GM18511 (cell line): ENCODE measurements at regions not wholly inside any gene's neighbourhood (a gene's known extent, or its start where the extent isn't known, plus 50 kb on each side); places are given as distances from the start of the nearest gene placed in this dataset.

ENCODE experiments used
- ATAC-seq: cut with Tn5 transposase; IDR thresholded peaks from one replicate; pipeline ENCODE4 v1.9.1; 2021; ENCODE audit warnings: mild to moderate bottlenecking, moderate library complexity; ENCODE audit not compliant: unreplicated experiment

GRCh38 chr6:44630125-44631028 is 242.9 kb downstream of the CDC5L start:
- no peak for ATAC-seq

- no peak for ATAC-seq
Observed at GRCh38 chr6:44631968-44632367, 244.5 kb downstream of the CDC5L start.

GRCh38 chr6:44634321-44634720 is 246.8 kb downstream of the CDC5L start:
- ATAC-seq, result no peak

- no peak for ATAC-seq
Observed at GRCh38 chr6:44635486-44635885, 248.0 kb downstream of the CDC5L start.

- ATAC-seq, result no peak
Observed at GRCh38 chr6:44636561-44637248, 249.2 kb downstream of the CDC5L start.

- no peak for ATAC-seq
Observed at GRCh38 chr6:44641344-44642031, 254.0 kb downstream of the CDC5L start.

- no peak for ATAC-seq
Observed at GRCh38 chr6:44642349-44642748, 254.8 kb downstream of the CDC5L start.

- ATAC-seq, result no peak
Observed at GRCh38 chr6:44642870-44643522, 255.5 kb downstream of the CDC5L start.

- ATAC-seq, result no peak
Observed at GRCh38 chr6:44645276-44645675, 257.8 kb downstream of the CDC5L start.

GRCh38 chr6:44646355-44646754 is 258.8 kb downstream of the CDC5L start:
- ATAC-seq, result no peak

- ATAC-seq, result no peak
Observed at GRCh38 chr6:44649365-44650025, 262.0 kb downstream of the CDC5L start.

- ATAC-seq, result no peak
Observed at GRCh38 chr6:44650495-44650894, 263.0 kb downstream of the CDC5L start.

- ATAC-seq, result no peak
Observed at GRCh38 chr6:44650947-44651346, 263.4 kb downstream of the CDC5L start.

GRCh38 chr6:44651604-44652003 is 264.1 kb downstream of the CDC5L start:
- ATAC-seq, result no peak

GRCh38 chr6:44652547-44652946 is 265.0 kb downstream of the CDC5L start:
- ATAC-seq, result no peak

- no peak for ATAC-seq
Observed at GRCh38 chr6:44653091-44653490, 265.6 kb downstream of the CDC5L start.

GRCh38 chr6:44653761-44654218 is 266.3 kb downstream of the CDC5L start:
- no peak for ATAC-seq

- peak; percentile 68 for ATAC-seq
Observed at GRCh38 chr6:44655412-44656342, 268.2 kb downstream of the CDC5L start.

GRCh38 chr6:44656691-44657090 is 269.2 kb downstream of the CDC5L start:
- no peak for ATAC-seq
